Ovary (tissue), 7 donors: ENCODE measurements at regions not wholly inside any gene's neighbourhood (a gene's known extent, or its start where the extent isn't known, plus 50 kb on each side); places are given as distances from the start of the nearest gene placed in this dataset.

Source experiments
- DNase-seq, 5 donors: peaks; one replicate each; pipeline ENCODE4 v3.0.0-alpha.2; 2019 to 2020
- H3K27ac ChIP-seq, 2 donors: fragments of 200-600 bp; one replicate each; pipeline versions ENCODE4 v1.5.1 to v1.8.0; 2019 to 2022
- H3K27me3 ChIP-seq: fragments of 200-600 bp; one replicate; pipeline ENCODE4 v1.8.0; 2022
- H3K36me3 ChIP-seq: fragments of 200-600 bp; sonication (generic); one replicate; pipeline ENCODE4 v1.5.1; 2019
- H3K4me1 ChIP-seq: one replicate; pipeline ENCODE4 v1.8.1; 2013; ENCODE audit warnings: mild to moderate bottlenecking, moderate library complexity; ENCODE audit not compliant: insufficient read depth
- H3K4me3 ChIP-seq: fragments of 200-600 bp; sonication (generic); one replicate; pipeline ENCODE4 v1.5.1; 2017
- H3K9me3 ChIP-seq, 2 donors: fragments of 200-600 bp in 1 of 2; sonication (generic) in 1 of 2; one replicate each; pipeline versions ENCODE4 v1.5.1 to v1.8.1; 2013 to 2019; ENCODE audit warnings: mild to moderate bottlenecking in 1 of 2, moderate library complexity in 1 of 2
- EP300 ChIP-seq: sonication (generic); formaldehyde crosslinking; IDR thresholded peaks from one replicate; pipeline ENCODE4 v1.6.1; 2017; ENCODE audit warnings: antibody characterized with exemption
- POLR2A ChIP-seq: fragments of 450-650 bp; IDR thresholded peaks from one replicate; pipeline ENCODE4 v1.6.1; 2017; ENCODE audit warnings: antibody characterized with exemption, mild to moderate bottlenecking, moderate library complexity
- WGBS, 3 donors: extraction: QIAGEN DNeasy Blood & Tissue Kit in 1 of 3; methylation state at CpG; one replicate each; pipeline versions ENCODE4 v1.1.5 to v1.1.7; 2013 to 2017; 5-methylcytosine and 5-hydroxymethylcytosine counted together
- intact Hi-C, 4 donors: fragments of 100-400 bp; cut with DNase I; formaldehyde crosslinking; loops; one replicate each; pipeline versions ENCODE4 v1.11.0 to v1.15.1; 2022 to 2023
- TF ChIP-seq, protein P1 (sequence below), 3 donors: fragments of 450-650 bp in 2 of 3; fragments of 200-600 bp in 1 of 3; IDR thresholded peaks; one replicate each; pipeline versions ENCODE4 v1.5.1 to v1.8.0; 2016 to 2022; ENCODE audit warnings: antibody characterized with exemption in 3 of 3, mild to moderate bottlenecking in 1 of 3
- donor health status: DM: no; HTN: no; CAD: no; lungs with moderate emphysema.
- donor health status: DM: no; HTN: no; CAD: no.
- donor health status: Bipolar disorder and iron deficiency.
- donor health status: DM: no; HTN: no; CAD: no.
- donor health status: DM: yes; HTN: yes; CAD: no.

DNA sequence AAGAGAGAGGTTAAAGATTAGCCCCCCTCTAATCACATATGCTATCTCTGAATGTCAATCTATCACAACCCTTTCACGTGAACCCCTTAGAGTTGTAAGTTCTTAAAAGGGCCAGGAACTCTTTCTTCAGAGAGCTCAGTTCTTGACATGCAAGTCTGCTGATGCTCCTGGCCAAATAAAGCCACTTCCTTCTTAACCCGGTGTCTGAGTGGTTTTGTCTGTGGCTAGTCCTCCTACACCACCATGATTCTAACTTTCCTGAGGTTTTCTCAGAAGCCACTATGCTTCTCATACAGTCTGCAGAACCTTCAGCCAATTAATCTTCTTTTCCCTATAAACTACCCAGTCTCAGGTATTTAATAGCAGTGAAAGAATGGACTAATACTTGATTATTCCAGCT is 231.1 kb upstream of the CNTN6 start:
- Histone ChIP-seq H3K4me1 (no peaks in the 10 kb centered on the region), H3K36me3 (no peaks in the 10 kb centered on the region), H3K27me3 (no peaks in the 10 kb centered on the region), H3K9me3 (no peaks in the 10 kb centered on the region), H3K4me3 (no peak overlapping the region), H3K27ac (no peak overlapping the region)
- 77 to 85% (median 84%) methylated on average over 2 of the region's 2 CpGs for WGBS, 3 donors
- no peak for DNase-seq
- TF ChIP-seq POLR2A, result no peak
- no peak for TF ChIP-seq EP300
- TF ChIP-seq, protein P1, sequence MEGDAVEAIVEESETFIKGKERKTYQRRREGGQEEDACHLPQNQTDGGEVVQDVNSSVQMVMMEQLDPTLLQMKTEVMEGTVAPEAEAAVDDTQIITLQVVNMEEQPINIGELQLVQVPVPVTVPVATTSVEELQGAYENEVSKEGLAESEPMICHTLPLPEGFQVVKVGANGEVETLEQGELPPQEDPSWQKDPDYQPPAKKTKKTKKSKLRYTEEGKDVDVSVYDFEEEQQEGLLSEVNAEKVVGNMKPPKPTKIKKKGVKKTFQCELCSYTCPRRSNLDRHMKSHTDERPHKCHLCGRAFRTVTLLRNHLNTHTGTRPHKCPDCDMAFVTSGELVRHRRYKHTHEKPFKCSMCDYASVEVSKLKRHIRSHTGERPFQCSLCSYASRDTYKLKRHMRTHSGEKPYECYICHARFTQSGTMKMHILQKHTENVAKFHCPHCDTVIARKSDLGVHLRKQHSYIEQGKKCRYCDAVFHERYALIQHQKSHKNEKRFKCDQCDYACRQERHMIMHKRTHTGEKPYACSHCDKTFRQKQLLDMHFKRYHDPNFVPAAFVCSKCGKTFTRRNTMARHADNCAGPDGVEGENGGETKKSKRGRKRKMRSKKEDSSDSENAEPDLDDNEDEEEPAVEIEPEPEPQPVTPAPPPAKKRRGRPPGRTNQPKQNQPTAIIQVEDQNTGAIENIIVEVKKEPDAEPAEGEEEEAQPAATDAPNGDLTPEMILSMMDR (IDR thresholded peaks at IDR 0.05), result no peak
- intact Hi-C loops, result no loop called here

DNA sequence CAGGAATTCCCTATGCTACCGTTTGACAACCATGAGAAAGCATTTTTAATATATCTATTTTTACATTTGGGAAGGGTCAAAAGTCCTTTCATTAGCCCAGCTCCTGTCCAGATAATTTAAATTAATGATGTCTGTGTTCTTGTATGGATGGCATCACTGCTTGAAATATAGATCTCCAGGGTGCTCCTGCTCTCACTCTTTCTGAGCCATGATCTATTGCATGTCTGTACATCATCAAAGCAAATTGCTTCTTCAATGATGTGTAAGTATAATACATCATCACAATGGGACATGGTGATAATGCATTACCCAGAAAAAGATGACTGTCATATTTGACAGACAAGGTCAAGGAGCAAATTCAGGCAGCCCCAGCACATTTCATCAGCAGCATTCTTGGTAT is 223.6 kb upstream of the CNTN6 start:
- intact Hi-C loops, result no loop called here
- no peak overlapping the region for H3K27ac ChIP-seq
- WGBS, 3 donors, result 24 to 51% (median 33%) methylated on average over 1 of the region's 1 CpG

DNA sequence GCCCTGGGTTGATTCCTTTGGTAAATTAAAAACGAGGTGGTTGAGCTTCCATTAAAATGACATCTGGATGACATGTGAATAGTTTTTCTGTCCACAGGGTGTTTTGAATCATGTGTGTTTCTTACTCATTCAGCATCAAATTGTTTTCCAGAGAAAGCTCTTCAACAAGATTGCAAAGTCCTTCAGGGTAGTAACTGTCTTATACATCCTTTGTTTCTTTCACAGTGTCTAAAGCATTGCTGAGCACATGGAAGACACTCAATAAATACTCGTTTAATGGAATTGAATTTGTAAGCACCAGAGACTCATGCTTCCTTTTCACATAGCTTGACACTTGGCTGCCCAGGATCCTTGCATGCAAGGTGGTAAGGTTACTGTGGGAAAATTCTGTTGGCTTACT is 223.1 kb upstream of the CNTN6 start:
- no peak for DNase-seq
- no peaks in the 10 kb centered on the region for H3K36me3 ChIP-seq
- intact Hi-C loops, result no loop called here

More for the DNA sequence above, 223.6 kb upstream of the CNTN6 start:
- DNase-seq, result no peak
- H3K4me3 ChIP-seq, result no peak overlapping the region
- TF ChIP-seq, protein P1 (IDR thresholded peaks at IDR 0.05), result no peak
- TF ChIP-seq EP300 (no peak), POLR2A (no peak)
- no peaks in the 10 kb centered on the region for H3K36me3 ChIP-seq
- H3K9me3 ChIP-seq, result no peaks in the 10 kb centered on the region
- no peaks in the 10 kb centered on the region for H3K4me1 ChIP-seq
- H3K27me3 ChIP-seq, result no peaks in the 10 kb centered on the region

DNA sequence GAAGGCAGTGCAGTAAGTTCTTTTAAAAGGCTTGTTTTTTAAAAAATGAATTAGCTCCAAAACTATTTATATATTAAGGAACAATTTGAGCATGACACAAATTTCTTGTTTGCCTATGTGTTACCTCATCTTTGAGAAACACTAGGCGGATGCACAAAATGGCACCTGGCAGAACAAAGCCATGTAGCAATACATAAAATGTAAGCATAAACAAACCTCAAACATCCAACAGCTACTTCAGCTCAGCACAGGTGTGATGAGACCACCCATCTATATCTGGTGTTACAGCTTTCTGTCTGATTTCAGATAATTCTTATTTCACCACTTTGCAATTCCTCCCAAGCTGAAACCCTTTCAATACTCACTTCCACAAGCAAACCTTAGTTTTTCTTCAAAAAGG is 221.2 kb upstream of the CNTN6 start:
- H3K4me1 ChIP-seq, result no peaks in the 10 kb centered on the region
- H3K27me3 ChIP-seq, result no peaks in the 10 kb centered on the region
- intact Hi-C loops, result no loop called here
- H3K9me3 ChIP-seq, result no peaks in the 10 kb centered on the region
- 91 to 96% (median 93%) methylated on average over 1 of the region's 1 CpG for WGBS, 3 donors
- H3K4me3 ChIP-seq, result no peak overlapping the region
- H3K27ac ChIP-seq, result no peak overlapping the region
- no peak for DNase-seq
- no peaks in the 10 kb centered on the region for H3K36me3 ChIP-seq
- no peak for TF ChIP-seq POLR2A
- TF ChIP-seq, protein P1 (IDR thresholded peaks at IDR 0.05), result no peak
- no peak for TF ChIP-seq EP300

More for the DNA sequence above, 223.1 kb upstream of the CNTN6 start:
- H3K4me1 ChIP-seq, result no peaks in the 10 kb centered on the region
- H3K9me3 ChIP-seq, result no peaks in the 10 kb centered on the region
- WGBS, 3 donors, result 30 to 32% (median 31%) methylated on average over 2 of the region's 2 CpGs
- H3K27me3 ChIP-seq, result no peaks in the 10 kb centered on the region
- TF ChIP-seq POLR2A (no peak), EP300 (no peak)
- TF ChIP-seq, protein P1 (IDR thresholded peaks at IDR 0.05), result no peak
- no peak overlapping the region for H3K27ac ChIP-seq
- no peak overlapping the region for H3K4me3 ChIP-seq

DNA sequence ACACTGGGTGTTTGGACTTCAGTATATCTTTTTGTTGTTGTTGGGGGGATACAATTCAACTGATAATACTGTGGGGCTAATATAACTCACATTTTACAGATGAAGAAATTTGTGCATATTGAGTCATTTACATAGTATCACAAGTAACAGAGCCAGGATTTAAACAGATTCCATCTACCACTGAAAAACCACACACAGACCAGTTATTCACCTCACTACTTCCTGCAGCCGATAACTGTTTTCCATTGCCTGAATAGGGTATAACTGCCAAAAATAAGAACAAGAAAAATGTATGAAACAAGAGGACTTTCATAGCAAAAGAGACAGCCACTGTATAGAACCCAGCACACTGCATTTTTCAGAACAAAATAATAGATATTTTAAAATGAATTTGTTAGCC is 215.8 kb upstream of the CNTN6 start:
- no peak for TF ChIP-seq EP300
- TF ChIP-seq, protein P1 (IDR thresholded peaks at IDR 0.05), result no peak
- no peak for TF ChIP-seq POLR2A
- H3K4me1 ChIP-seq, result no peaks in the 10 kb centered on the region
- intact Hi-C loops, result no loop called here
- no peak overlapping the region for H3K27ac ChIP-seq
- WGBS, 3 donors, result 69 to 77% (median 70%) methylated on average over 1 of the region's 1 CpG
- no peaks in the 10 kb centered on the region for H3K36me3 ChIP-seq
- no peaks in the 10 kb centered on the region for H3K27me3 ChIP-seq
- no peak for DNase-seq
- no peak overlapping the region for H3K4me3 ChIP-seq
- no peaks in the 10 kb centered on the region for H3K9me3 ChIP-seq
